NCI-H2029 (cell line): ENCODE measurements at regions not wholly inside any gene's neighbourhood (a gene's known extent, or its start where the extent isn't known, plus 50 kb on each side); places are given as distances from the start of the nearest gene placed in this dataset.

Experiments used
- DNase-seq: peaks from one replicate; lab custom pipeline; 2025; lab: John Stamatoyannopoulos, UW

DNA sequence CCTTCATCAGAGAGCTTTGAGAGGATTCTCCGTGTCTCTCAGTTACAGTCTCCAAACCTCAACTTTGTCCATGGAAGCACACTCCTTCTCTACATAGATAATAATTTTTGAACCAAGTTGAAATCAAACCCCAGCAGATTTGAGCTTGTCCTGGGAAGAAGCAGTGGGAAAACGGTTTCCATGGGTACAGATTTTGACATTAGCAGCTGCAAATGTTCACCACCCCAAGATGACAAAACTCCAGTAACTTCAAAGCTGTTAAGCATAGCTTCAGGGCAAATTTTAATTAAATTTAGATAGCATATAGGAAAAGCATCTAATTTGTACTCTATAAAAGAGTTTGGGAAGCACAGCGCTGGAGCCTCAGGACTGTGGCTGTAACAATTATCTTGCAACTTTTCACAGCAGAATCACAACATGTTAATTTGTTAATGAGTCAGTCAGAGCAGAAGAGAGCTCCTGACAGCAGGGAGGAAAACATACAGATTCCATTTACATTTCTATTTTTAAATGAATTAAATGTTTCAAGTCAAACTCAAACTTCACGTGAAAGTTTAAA lies 240.7 kb downstream of the BMP7 start:
- no peak for DNase-seq

DNA sequence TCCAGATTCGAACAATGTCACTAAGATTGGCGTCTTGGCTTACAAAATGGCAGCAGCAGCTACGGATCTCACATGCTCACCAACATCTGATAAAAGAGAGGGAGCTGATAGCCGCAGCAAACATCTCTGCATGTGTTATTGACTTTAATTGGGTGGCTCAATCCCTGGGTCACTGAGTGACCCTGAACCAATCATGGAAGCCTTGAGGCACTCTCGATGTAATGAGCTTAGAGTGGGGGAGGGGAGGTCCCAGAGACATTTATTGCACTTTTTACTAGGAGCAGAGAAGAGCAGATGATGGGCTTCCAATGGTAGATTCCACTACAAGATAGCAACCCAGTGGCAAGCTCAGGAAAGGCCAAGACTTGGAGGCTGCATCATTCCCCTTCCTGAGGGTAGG lies 238.7 kb downstream of the BMP7 start:
- DNase-seq: no peak

DNA sequence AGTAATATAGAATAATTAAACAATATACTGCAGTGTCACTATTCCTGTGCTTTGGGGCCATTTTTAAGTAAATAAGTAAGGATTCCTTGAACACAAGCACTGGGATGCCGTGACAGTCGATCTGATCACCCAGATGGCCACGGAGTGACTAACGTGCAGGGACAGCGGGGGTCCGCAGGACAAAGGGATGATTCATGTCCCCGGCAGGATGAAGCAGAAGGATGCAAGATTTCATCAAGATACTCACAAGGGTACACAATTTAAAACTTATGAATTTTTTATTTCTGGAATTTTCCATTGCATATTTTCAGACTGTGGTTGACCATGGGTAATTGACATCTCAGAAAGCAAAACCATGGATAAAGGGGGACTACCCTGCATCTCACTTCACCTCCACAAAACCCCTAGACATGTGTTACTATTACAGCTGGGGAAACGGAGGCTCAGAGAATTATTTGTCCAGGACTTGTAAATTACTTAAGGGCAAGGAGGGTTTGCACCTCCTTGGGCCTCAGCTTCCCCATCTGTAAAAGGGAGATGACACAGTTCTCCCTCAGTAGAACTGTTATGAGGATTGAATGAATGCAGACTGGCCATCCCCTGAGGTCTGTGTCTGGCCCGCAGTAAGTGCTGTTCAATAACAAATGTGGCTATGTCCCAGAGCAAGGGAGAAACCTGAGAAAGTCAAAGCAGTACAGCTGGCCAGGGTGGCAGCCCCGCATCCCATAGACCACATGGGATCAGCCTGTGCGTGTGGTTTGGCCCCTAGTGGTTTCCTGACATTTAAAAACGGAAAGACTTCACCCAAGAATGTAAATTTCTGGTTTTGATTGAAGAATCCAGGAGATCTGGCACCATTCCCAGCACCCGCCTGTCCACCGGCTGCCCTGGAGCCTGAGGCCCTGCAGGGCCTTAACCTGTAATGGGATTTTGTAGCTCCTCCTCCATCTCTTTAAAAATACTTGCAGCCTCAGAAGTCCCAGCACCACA lies 235.5 kb downstream of the BMP7 start:
- no peak for DNase-seq

DNA sequence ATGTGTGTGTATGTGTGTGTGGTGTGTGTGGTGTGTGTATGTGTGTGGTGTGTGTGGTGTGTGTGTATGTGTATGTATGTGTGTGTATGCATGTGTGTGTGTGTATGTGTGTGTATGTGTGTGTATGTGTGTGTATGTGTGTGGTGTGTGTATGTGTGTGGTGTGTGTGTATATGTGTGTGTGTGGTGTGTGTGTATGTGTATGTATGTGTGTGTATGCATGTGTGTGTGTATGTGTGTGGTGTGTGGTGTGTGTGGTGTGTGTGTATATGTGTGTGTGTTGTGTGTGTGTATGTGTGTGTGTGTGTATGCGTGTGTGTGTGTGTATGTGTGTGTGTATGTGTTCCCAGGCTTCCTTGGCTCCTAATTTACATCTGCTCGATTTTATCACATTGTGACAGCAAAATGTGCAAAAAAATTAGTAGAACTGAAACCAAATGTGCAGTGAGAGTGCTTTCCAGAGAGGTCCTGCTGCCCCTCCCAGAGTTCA lies 234.5 kb downstream of the BMP7 start:
- DNase-seq: no peak

DNA sequence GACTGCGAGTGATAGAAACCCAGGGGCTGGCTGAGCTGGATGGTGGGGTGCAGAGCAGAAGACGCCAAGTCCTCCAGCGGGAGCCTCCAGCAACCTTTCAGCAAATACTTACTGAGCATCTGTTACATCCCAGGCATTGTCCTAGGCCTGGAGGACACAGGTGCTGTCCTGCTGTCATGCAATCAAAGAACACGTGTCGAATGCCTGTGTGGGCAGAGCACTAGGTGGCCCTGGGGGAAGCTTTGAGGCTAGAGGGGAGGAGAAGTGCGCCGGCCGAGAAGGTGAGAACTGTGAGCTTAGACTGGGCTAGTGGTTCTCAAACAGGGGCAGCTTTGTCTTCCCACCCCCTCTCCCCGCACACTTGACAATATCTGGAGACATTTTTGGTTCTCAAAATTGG lies 233.6 kb downstream of the BMP7 start:
- no peak for DNase-seq

DNA sequence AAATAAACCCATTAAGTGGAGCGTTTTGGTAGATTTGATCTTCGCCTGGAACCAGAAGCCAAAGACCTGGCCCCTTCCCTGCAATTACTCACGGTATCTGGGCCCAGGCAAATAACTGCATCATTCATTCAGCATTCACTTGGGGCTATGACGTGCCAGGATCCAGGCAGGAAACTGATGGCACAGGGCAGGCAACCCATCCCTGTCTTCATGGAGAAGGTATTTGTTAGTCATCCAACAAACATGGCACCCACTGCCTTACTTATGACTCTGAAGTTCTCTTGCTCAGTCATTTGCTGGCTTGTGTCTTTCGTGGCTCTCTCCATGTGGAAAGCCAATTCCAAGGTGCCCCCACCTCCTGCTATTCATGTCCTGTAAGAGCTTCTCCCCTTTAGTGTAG lies 232.4 kb downstream of the BMP7 start:
- DNase-seq: no peak

DNA sequence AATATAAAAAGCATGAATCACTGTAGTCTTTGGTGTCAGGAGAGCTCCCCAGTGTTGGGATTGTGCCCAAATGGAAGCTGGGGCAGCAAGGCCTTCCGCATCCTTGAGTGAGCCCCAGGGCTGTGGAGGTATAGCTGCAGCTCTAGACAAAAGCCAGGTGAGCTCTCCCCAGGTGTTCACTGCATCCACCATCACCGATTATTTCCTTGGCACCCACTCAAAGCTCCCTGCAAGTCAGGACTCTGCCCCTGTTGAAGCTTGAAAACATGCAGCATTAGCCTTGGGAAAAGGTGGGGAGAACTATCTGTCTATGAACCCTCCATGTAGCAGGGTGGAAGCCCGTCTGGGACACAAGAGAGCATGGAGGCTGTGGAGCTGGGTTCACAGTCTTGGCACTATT lies 228.8 kb downstream of the BMP7 start:
- no peak for DNase-seq

DNA sequence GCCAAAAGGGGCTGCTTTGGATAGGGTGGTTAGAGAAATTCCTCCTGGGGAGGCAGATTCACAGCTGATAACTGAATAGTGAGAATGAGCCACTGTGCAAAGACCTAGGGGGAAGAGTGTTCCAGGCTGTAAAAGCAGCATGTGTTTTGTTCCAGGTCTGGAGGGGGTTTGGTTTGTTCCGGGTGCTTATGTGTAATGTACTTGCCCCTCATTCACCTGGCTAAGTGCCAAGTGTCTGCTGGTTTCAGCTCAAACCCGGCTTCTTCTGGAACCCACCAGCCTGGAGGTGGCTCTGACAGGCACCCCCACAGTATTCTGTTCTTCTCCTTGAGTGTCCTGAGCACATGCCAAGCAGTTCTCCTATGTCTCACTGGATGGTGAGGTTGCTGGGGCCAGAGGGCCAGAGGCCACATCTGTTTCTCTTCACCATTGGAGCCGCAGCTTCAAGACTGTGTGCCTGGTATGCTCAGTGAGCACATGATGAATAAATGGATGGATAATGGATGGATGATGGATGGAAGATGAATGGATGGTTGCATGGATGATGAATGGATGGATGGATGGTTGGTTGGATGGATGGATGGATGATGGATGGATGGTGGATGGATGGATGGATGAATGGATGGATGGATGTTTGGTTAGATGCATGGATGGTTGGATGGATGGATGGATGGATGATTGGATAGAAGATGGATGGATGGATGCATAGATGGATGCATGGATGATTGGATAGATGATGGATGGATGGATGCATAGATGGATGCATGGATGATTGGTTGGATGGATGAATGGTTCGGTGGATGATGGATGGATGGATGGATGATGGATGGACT lies 227.6 kb downstream of the BMP7 start:
- DNase-seq: no peak

DNA sequence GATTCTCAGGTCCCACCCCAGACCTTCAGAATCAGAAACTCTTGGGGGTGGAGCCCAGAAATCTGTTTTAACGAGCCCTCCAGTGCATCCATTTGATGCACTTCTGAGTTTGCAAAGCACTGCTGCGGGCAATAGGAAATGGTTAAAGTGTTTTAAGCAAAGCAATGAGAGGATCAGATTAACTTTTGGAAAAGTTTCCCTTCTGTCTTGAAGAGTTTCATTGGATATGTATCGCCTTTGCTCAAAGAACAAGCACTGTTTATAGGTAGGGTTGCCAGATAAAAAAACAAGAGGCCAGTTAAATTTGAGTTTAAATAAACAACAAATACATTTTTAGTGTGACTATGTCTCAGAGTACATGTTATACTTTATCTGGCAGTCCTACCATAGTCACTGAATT lies 226.0 kb downstream of the BMP7 start:
- no peak for DNase-seq

DNA sequence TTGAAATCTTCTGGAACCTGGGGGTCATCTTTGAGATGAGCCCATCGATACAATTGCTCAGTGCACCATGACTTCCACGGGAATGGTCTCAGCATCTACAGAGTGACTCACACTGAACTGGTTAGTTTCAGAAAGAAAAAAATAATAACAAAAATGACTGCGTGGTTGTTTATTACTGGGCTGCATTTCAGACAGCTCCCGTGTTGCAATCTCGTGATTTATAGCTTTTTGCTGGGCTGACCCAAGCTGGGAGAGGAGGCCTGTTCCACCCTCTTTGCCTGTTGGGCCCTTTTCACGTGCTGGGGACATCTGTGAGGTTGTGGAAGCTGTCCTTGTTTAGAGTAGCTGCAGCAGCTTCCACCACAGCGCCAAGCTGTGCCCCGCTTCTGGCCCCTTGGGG lies 225.5 kb downstream of the BMP7 start:
- no peak for DNase-seq

DNA sequence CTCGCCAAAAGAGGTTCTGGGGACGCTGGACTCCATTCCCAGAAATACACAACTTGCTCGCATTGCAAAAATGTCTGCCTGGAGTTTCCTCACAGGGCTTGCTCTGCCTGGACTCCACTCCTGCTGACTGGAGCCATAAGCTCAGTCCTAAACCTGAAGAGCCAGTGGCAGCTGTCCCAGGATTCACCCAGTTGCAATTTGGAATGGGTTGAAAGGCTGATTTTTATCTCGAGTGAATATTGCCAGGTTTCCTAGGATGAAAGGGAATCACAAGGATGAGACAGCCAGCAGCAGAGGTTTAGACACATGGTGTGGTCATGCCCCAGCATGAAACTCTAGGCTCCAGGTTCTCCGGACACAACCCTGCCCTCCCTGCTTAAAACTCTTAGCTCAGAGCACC lies 223.3 kb downstream of the BMP7 start:
- no peak for DNase-seq

DNA sequence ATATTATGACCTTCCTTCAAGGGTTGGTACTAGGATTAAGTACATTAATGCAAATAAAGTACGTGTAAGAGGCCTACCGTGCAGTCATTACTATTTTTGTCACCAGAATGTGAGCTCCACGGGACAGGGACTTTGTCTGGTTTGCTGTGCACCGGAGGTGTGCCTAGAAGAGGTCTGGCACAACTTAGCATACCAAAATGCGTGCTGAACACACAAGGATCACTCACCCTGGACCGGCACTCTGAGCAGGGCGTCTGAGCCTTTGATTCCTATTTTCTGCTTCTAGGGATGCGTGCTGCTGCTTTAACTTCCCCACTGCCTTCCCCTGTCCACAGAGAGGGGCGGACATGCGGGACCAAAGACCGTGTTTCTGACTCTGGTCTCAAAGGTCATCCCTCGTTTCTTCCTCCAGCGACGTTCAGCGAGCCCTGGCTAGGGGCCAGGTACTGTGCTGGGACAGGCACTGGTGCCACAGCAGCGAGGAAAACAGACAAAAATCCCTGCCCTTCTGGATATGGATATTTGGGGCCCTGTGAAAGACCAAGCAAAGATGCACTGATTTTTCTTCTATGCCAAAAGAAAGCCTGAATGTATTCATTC lies 222.7 kb downstream of the BMP7 start:
- DNase-seq: no peak

DNA sequence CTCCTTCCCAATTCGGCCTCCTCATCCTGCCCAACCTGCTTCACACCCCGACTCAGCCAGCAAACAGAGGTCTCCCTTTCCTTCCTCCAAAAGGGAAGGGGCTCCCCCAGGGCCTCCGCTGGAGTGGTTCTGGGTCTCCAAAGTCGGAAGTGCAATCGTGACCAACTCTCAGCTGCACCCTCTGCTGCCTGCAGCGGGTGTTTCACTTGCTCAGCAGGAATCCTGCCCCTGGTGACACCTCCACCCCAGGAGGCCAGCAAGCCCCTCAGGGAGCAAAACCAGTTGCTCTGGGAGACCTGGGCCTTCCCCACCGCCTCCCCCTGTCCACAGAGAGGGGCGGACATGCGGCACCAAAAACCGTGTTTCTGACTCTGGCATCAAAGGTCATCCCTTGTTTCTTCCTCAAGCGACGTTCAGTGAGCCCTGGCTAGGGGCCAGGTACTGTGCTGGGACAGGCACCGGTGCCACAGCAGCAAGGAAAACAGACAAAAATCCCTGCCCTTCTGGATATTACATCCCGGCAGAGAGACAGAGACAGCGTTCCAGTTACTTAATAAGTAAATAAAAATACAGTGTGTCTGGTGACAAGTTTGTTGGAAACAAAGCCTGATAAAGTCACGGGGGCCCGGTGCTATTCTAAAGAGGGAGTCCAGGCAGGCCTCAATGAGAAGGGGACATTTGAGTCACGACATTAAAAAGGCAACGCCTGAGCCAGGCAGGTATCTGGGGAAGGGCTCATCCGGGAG lies 219.0 kb downstream of the BMP7 start:
- no peak for DNase-seq

DNA sequence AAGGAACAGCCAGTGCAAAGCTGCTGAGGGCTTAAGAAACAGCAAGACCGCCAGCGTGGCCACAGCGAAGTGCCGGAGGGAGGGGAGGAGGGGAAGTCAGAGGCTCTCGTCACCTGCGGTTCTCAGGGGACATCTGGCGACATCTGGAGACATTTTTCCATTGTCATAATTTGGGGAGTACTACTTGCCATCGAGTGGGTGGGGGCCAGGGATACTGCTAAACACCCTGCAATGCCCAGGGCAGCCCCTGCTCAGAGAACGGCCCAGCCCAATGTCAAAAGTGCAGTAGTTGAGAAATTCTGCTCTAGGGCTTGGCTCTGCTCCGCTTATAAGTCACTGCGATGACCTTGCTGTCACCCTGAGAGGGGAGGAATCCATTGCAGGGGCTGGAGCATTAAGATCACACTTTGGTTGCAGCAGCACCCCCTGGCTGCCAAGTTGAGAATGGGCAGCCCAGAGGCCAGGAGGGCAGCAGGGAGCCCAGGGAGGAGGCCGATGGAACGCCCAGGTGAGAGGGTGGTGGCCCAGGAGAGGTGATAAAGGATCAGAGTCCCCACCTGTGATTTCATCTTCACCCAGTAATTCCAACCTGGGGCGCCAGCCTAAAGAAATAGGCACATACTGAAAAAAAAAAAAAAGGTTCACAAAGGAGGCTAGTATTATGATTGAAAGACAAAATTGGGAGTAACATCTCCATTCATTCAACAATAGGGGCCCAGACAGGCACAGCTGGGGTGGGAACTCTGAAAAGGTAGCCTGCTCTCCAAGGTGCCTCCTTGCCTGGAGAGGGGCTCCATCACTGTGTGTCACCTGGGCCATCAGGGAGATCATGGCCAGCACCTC lies 218.2 kb downstream of the BMP7 start:
- no peak for DNase-seq

DNA sequence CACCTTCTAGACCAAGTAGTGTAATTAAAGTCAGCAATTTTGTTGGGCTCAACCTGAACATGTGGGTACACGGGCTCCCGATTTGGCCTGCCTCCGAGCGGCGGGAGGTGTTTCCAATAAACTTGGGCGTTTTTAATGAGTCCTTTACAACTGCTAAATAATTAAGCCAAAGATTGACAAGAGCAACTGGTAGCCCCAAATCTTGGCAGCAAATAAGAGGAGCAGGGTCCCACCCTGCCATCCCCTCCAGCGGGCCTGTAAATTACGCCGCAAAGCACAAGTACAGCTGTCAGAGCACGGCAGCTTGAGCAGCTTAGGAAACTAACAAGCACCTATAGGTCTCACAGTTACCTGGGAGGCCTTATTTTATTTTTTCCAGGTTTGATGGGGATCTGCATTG lies 217.1 kb downstream of the BMP7 start:
- no peak for DNase-seq

DNA sequence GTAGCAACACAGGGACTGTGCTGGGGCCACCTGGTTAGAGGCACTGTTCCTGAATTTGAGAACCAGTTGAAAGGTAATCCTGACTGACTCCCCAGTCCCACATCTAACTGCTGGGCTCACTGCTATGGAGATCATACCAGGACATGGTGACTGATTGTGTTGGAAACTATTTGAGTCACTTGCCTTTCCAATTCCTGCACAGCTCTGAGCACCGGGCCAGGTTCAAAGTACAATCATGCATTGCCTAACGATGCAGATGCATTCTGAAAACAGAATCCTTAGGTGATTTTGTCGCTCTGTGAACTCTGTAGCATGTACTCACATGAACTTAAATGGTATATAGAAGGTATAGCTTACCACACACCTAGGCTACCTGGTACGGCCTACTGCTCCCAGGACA lies 215.3 kb downstream of the BMP7 start:
- DNase-seq: no peak

DNA sequence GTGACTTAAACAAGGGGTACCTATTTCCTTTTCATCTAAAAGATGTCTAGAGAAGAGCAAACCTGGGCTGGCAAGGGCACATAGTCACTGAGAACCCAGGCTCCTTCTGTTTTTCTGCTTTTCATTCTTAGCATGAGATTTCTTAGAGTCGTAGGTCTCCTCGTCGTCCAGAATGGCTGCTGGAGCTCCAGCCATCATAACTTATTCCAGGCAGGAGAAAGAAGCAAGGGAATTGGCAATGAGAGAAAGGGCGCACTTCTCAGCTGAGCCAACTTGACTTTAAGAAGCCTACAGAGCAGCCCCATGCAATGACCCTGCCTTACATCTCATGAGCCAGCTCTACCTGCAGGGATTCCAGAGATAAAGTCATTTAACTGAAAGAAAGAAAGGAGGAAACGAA lies 213.4 kb downstream of the BMP7 start:
- no peak for DNase-seq

DNA sequence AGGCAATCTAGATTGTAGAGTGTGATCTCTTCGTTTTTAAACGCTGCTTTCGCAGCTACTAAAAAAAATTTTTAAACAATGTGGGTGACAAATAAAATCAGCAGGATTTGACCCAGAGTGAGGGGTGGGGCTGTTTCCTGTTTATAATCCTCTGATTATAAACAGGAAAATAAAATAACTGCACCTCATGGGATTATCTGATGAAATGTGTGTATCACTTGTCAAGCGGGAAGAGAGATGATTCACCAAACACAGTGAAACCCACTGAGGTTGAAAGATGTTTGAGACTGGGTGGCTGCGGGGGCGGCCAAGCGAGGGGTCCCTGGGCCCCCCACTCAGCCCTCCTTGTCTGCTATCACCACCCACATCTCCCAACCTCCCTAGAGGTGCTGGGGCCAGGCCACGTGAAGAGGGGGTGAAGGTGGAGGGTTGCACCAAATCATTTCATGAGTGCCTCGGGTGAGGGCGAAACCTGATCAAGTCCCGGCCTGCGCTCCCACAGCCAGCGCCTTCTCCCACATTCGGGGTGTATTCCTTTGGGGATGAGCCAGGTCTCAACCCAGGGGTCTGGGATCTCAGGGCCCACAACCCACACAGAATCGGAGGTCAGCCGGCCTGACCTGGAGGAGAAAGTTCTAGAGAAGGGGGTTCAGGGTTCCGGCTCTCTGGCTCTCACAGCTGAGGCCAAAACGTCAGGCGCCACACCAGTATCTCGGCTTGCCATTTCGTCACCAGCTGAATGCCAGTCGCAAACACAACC lies 212.5 kb downstream of the BMP7 start:
- no peak for DNase-seq

DNA sequence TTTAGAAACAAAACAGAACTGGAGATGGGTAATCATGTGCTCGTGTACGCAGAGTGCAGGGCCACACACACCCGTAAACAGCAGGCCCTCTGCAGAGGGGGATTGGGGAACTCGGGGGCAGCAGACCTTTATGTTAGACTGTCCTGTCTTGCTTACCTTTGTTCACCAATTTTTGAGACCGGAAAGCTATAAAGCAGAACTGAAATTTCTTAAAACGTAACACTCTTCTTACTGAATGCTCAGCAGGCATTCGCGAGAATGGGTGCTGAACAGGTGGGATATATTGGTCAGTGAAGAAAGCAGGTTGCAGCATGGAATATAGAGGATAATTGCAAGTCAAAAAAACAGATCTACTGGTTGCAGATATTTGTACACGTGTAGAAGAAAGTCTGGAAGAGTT lies 211.1 kb downstream of the BMP7 start:
- DNase-seq: no peak

DNA sequence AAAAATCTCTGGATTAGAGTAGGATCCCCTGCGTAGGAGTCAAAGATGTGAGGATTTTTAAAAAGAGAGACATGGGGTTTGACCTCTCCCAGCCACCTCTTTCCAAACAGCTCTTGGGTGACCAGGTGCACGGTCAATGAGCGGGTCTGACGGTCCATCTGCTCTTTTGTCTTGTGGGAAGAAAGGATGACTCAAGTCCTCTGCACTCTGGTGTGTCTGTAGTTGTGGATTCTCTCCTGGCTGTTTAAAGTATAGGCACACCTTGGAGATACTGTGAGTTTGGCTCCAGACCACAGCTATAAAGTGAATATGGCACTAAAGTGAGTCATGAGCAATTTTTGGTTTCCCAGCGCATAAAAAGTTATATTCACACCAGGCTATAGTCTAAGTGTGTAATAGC lies 209.8 kb downstream of the BMP7 start:
- DNase-seq: no peak
